SU-DHL-6 (cell line): ENCODE measurements at regions not wholly inside any gene's neighbourhood (a gene's known extent, or its start where the extent isn't known, plus 50 kb on each side); places are given as distances from the start of the nearest gene placed in this dataset.

ENCODE experiments used
- EZH2phosphoT487 ChIP-seq: fragments of 200-600 bp; sonication (generic), shearing (Covaris generic); conservative IDR thresholded peaks from 2 replicates; pipeline ENCODE4 v1.6.1; 2018; ENCODE audit warnings: mild to moderate bottlenecking, antibody characterized with exemption, low read length, moderate library complexity, mixed read lengths
- TF ChIP-seq, protein P1 (sequence below): fragments of 200-600 bp; sonication (generic); IDR thresholded peaks from one replicate; pipeline ENCODE4 v1.5.1; 2017; ENCODE audit warnings: antibody characterized with exemption, mild to moderate bottlenecking, low read length, moderate library complexity; ENCODE audit not compliant: insufficient read depth, poor library complexity, severe bottlenecking

DNA sequence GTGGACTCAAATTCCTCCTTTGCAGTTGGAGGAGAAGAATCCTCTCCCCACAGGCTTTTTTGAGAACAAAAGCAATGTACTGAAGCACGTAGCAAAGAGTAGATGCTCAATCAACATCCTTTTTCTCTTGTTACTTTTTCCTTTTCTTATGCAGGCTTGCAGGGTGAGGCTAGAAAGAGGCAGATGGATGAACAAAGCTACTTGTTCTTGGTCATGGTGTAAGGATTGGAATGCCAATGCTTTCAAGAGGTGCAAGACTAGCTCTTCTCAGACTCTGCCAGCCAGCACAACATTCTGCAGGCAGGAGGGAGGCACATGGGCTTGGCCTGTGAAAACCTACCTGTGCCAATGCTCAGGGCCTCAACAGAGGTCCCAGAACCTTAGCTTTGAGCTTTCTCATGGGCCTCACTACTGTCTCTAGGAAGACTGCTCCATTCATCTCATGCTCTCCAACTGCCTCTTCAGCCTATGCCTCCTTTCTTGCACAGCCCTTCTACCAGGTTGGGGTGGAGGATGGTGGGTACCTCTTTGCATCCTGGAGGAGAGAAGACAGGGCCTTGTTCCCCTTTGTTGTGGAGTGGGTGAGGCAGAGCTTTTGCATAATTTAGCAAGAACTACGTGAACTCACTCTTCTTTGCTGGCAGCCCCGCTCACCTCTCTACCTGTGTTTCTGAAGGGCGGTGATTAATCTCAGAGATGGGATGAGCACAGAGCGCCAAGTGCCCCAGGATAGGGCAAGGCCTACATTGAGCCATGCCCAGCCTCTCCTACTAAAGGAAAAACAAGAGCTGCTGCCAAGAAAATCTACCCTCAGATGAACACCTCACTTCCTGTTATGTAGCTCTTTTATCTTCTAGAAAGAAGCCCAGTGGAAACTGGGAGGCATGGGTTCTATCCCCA is 1119.7 kb downstream of the VRK1 start:
- TF ChIP-seq, protein P1, sequence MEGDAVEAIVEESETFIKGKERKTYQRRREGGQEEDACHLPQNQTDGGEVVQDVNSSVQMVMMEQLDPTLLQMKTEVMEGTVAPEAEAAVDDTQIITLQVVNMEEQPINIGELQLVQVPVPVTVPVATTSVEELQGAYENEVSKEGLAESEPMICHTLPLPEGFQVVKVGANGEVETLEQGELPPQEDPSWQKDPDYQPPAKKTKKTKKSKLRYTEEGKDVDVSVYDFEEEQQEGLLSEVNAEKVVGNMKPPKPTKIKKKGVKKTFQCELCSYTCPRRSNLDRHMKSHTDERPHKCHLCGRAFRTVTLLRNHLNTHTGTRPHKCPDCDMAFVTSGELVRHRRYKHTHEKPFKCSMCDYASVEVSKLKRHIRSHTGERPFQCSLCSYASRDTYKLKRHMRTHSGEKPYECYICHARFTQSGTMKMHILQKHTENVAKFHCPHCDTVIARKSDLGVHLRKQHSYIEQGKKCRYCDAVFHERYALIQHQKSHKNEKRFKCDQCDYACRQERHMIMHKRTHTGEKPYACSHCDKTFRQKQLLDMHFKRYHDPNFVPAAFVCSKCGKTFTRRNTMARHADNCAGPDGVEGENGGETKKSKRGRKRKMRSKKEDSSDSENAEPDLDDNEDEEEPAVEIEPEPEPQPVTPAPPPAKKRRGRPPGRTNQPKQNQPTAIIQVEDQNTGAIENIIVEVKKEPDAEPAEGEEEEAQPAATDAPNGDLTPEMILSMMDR = no peak
- no peak for TF ChIP-seq EZH2phosphoT487
